ENCODE measurements at regions not wholly inside any gene's neighbourhood (a gene's known extent, or its start where the extent isn't known, plus 50 kb on each side); places are given as distances from the start of the nearest gene placed in this dataset.
"Not testable (repeated sequence)": the region's sequence is repeated elsewhere in the genome, so short reads cannot be mapped to it uniquely, and the experiment has no call there.

DNA sequence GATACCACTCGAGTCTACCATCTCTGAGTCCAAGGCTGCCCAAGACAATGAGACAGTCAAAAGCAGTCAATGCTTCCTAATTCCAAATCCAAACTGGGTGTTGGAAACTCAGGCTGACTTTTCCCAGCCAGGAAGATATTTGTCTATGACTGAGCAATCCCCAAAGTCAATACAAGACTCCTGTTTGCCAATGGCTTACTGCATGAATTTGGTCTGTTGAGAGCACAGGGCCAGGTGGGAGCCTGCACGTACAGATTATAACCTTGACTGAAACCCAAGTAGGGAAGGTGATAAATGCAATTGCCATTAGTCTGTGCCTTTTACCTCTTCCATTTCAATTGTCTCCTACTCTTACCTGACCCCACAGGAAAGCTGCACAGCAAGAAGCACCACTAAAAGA is 72.6 kb upstream of the PPARGC1A start:
- no peak overlapping the region for H3K4me3 ChIP-seq (ENCODE audit: low read depth, poor library complexity, severe bottlenecking)
- intact Hi-C loops (cut with DNase I; ENCODE audit: low total_unique reads): no loop called here
- 83 to 89% methylated on average over 2 of the region's 2 CpGs for WGBS, 2 donors
- DNase-seq (ENCODE audit: low spot score in 2 of 2): no peak
- no peak for TF ChIP-seq POLR2A (IDR thresholded peaks at IDR 0.05)
- TF ChIP-seq, protein P1, sequence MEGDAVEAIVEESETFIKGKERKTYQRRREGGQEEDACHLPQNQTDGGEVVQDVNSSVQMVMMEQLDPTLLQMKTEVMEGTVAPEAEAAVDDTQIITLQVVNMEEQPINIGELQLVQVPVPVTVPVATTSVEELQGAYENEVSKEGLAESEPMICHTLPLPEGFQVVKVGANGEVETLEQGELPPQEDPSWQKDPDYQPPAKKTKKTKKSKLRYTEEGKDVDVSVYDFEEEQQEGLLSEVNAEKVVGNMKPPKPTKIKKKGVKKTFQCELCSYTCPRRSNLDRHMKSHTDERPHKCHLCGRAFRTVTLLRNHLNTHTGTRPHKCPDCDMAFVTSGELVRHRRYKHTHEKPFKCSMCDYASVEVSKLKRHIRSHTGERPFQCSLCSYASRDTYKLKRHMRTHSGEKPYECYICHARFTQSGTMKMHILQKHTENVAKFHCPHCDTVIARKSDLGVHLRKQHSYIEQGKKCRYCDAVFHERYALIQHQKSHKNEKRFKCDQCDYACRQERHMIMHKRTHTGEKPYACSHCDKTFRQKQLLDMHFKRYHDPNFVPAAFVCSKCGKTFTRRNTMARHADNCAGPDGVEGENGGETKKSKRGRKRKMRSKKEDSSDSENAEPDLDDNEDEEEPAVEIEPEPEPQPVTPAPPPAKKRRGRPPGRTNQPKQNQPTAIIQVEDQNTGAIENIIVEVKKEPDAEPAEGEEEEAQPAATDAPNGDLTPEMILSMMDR (IDR thresholded peaks at IDR 0.05): no peak

DNA sequence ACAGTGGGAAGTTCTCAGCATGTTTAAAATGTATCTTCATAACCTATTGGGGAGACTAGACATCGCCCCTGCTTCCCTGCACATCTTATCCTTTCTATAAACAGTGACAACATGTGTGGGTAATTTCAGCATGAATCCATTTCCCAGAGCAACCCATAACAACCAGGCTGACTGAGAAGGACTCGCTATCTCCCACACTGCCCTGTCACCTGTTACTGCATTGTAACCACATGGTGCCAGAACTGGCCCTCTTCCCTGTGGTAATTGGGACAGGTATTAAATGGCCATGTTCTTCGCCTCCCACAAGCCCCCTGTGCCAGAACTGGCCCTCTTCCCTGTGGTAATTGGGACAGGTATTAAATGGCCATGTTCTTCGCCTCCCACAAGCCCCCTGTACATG is 71.5 kb upstream of the PPARGC1A start:
- intact Hi-C loops (cut with DNase I; ENCODE audit: low total_unique reads); H3K4me3 ChIP-seq (ENCODE audit: low read depth, poor library complexity, severe bottlenecking); DNase-seq (ENCODE audit: low spot score in 2 of 2): not testable (repeated sequence)
- 93 to 96% methylated on average over 4 of the region's 4 CpGs for WGBS, 2 donors

DNA sequence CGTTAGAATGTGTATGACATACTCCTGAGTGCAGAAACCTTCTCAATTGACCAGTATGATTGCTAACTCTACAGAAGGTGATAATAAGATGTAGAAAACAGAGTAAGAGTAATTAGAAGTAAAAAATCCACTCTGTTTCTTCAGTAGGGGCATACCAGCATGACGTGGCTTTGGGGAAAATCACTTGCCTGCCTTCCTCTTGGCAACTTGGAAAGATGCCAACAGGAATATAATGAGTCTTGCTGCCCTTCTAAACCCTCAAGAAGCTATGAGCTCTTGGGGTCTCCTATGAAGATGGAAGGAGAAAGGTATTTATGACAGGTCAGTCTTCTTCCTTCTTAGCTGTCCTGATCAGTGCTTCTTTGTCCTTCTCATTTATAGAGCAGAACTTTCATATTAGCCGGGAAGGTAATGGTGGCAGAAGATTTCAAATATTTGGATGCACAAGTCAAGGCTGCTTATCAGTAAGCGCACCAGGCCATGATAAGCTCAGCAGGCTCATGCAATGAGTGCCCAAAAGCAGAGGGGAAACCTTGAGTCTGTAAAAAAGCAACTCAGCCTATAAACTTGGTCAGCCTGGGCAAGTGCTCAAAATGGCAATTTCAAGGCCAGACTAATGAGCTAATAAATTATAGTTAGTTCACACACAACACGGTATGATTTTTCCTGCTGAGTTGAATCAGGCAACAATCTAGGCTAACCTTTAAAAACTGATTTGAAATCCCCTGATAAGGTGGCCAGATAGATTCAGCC is 69.7 kb upstream of the PPARGC1A start:
- intact Hi-C loops (cut with DNase I; ENCODE audit: low total_unique reads): no loop called here
- 72 to 77% methylated on average over 5 of the region's 5 CpGs for WGBS, 2 donors
- no peak overlapping the region for H3K4me3 ChIP-seq (ENCODE audit: low read depth, poor library complexity, severe bottlenecking)
- DNase-seq (ENCODE audit: low spot score in 2 of 2): no peak
- TF ChIP-seq POLR2A (IDR thresholded peaks at IDR 0.05): no peak
- TF ChIP-seq, protein P1 (IDR thresholded peaks at IDR 0.05): no peak

DNA sequence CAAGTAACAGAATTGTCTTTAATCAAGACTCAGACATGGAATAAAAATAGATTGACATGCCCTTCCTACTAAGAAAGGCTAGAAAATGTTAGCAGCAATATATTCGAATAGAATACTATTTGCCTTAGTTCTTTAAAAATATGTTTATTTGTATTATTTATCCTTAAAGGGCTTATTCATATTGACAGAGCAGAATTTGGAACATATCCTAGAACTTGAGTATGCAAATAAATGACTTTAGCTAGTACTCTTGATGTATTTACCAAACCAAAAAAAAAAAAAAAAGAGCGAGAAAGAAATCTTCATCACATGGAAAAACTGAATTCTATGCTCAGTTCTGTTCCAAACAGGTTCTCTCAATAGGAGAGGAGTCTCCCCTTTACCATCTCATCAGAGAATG is 68.9 kb upstream of the PPARGC1A start:
- intact Hi-C loops (cut with DNase I; ENCODE audit: low total_unique reads): no loop called here
- 84 to 90% methylated on average over 2 of the region's 2 CpGs for WGBS, 2 donors
- DNase-seq (ENCODE audit: low spot score in 2 of 2): no peak
- H3K4me3 ChIP-seq (ENCODE audit: low read depth, poor library complexity, severe bottlenecking): no peak overlapping the region
- TF ChIP-seq, protein P1 (IDR thresholded peaks at IDR 0.05): no peak
- TF ChIP-seq POLR2A (IDR thresholded peaks at IDR 0.05): no peak

DNA sequence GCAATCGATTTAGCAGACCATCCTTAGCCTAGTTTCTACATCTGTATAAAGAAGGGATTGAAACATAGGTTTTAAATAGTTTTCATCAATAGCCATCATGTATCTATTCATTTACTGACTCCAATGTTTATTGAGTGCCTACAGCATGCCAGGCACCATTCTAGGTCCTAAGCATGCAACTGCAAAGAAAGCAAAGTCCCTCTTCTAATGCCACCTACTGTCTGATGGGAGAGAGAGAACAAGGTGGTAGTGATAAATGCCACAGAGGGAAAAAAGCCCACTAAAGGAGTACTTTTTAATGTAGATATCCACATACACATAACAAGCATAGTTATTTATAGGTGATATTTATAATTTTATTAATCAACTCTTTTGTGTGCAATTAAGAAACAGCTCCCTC is 67.6 kb upstream of the PPARGC1A start:
- TF ChIP-seq, protein P1 (IDR thresholded peaks at IDR 0.05): no peak
- no peak for TF ChIP-seq POLR2A (IDR thresholded peaks at IDR 0.05)
- no peak overlapping the region for H3K4me3 ChIP-seq (ENCODE audit: low read depth, poor library complexity, severe bottlenecking)
- WGBS, 2 donors: 92 to 93% methylated on average over 1 of the region's 1 CpG
- intact Hi-C loops (cut with DNase I; ENCODE audit: low total_unique reads): no loop called here
- DNase-seq (ENCODE audit: low spot score in 2 of 2): no peak

DNA sequence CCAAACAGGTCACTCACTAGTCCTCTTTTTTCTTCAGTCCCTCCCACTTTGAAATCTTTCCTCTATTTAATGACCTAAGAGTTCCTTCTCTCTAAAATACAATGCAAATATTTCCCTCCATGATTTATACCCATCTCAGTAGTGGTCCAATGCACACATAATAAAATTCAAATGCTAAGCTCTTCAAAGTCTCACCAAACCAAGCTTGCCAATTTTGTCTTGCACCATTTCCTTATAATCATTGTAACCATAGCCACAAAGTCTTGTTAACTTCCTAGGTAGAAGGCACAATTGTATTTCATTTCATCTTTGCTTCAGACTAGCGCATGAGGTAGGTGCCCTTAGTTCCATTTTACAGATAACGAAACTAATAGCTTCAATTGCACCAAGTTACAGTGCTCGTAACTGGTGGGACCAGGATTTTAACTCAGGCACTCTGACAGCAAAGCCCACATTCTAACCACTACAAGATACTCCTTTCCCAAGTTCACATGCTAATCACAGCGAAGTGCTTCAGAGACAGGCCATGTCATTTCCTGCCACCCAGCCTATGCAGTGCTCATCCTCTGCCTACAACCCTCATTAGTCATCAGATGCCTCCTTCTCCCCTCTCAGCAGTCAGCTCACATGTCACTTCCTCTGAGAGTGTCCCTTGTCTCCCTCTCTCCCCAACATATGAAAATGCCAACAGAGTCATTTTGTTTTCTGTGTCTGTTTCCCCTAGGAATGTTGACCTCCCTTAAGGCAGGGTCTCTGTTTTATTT is 66.9 kb upstream of the PPARGC1A start:
- 86 to 94% methylated on average over 4 of the region's 4 CpGs for WGBS, 2 donors
- no peak overlapping the region for H3K4me3 ChIP-seq (ENCODE audit: low read depth, poor library complexity, severe bottlenecking)
- intact Hi-C loops (cut with DNase I; ENCODE audit: low total_unique reads): no loop called here
- no peak for TF ChIP-seq POLR2A (IDR thresholded peaks at IDR 0.05)
- TF ChIP-seq, protein P1 (IDR thresholded peaks at IDR 0.05): no peak
- no peak for DNase-seq (ENCODE audit: low spot score in 2 of 2)
